ENCODE measurements at regions not wholly inside any gene's neighbourhood (a gene's known extent, or its start where the extent isn't known, plus 50 kb on each side); places are given as distances from the start of the nearest gene placed in this dataset.

GRCh38 chr5:28831042-28831441 lies 1792.7 kb upstream of the CDH9 start:
- Histone ChIP-seq H3K4me3 (no peak overlapping the region), H3K27me3 (replicated peaks; ENCODE audit: insufficient read depth) (no peaks in the 10 kb centered on the region), H3K27ac (no peak overlapping the region), H3K9me3 (no peaks in the 10 kb centered on the region), H3K36me3 (no peaks in the 10 kb centered on the region), H3K4me1 (replicated peaks) (no peaks in the 10 kb centered on the region)
- intact Hi-C loops (cut with DNase I), result no loop called here
- DNase-seq (ENCODE audit: low spot score), result no peak
- TF ChIP-seq POLR2AphosphoS5 (IDR thresholded peaks at IDR 0.05) (no peak), POLR2A (IDR thresholded peaks at IDR 0.05) (no peak), CTCF (IDR thresholded peaks at IDR 0.05) (no peak)
- 94% methylated on average over 4 of the region's 4 CpGs for WGBS

- intact Hi-C loops (cut with DNase I), result no loop called here
- TF ChIP-seq CTCF (IDR thresholded peaks at IDR 0.05) (no peak), POLR2AphosphoS5 (IDR thresholded peaks at IDR 0.05) (no peak)
- no peaks in the 10 kb centered on the region for H3K27me3 ChIP-seq (replicated peaks; ENCODE audit: insufficient read depth)
- no peak overlapping the region for H3K27ac ChIP-seq
- 100% methylated on average over 1 of the region's 1 CpG for WGBS
- no peak for DNase-seq (ENCODE audit: low spot score)
- H3K9me3 ChIP-seq, result no peaks in the 10 kb centered on the region
- no peaks in the 10 kb centered on the region for H3K36me3 ChIP-seq
- no peak overlapping the region for H3K4me3 ChIP-seq
- no peaks in the 10 kb centered on the region for H3K4me1 ChIP-seq (replicated peaks)
Observed at GRCh38 chr5:28823231-28823630, 1784.8 kb upstream of the CDH9 start.

- H3K9me3 ChIP-seq, result no peaks in the 10 kb centered on the region
- H3K4me1 ChIP-seq (replicated peaks), result no peaks in the 10 kb centered on the region
- H3K27me3 ChIP-seq (replicated peaks; ENCODE audit: insufficient read depth), result no peaks in the 10 kb centered on the region
- no peak overlapping the region for H3K4me3 ChIP-seq
- intact Hi-C loops (cut with DNase I), result no loop called here
- H3K36me3 ChIP-seq, result no peaks in the 10 kb centered on the region
- 53% methylated on average over 2 of the region's 2 CpGs for WGBS
- TF ChIP-seq POLR2AphosphoS5 (IDR thresholded peaks at IDR 0.05) (no peak), POLR2A (IDR thresholded peaks at IDR 0.05) (no peak), CTCF (IDR thresholded peaks at IDR 0.05) (no peak)
- no peak for DNase-seq (ENCODE audit: low spot score)
- no peak overlapping the region for H3K27ac ChIP-seq
Observed at GRCh38 chr5:28822071-28822470, 1783.7 kb upstream of the CDH9 start.

- WGBS, result 86% methylated on average over 4 of the region's 4 CpGs
- intact Hi-C loops (cut with DNase I), result no loop called here
- Histone ChIP-seq H3K4me3 (no peak overlapping the region), H3K4me1 (replicated peaks) (no peaks in the 10 kb centered on the region), H3K9me3 (no peaks in the 10 kb centered on the region), H3K36me3 (no peaks in the 10 kb centered on the region), H3K27ac (no peak overlapping the region), H3K27me3 (replicated peaks; ENCODE audit: insufficient read depth) (no peaks in the 10 kb centered on the region)
- no peak for DNase-seq (ENCODE audit: low spot score)
- TF ChIP-seq POLR2AphosphoS5 (IDR thresholded peaks at IDR 0.05) (no peak), POLR2A (IDR thresholded peaks at IDR 0.05) (no peak), CTCF (IDR thresholded peaks at IDR 0.05) (no peak)
Observed at GRCh38 chr5:28810751-28811136, 1772.4 kb upstream of the CDH9 start.

DNA sequence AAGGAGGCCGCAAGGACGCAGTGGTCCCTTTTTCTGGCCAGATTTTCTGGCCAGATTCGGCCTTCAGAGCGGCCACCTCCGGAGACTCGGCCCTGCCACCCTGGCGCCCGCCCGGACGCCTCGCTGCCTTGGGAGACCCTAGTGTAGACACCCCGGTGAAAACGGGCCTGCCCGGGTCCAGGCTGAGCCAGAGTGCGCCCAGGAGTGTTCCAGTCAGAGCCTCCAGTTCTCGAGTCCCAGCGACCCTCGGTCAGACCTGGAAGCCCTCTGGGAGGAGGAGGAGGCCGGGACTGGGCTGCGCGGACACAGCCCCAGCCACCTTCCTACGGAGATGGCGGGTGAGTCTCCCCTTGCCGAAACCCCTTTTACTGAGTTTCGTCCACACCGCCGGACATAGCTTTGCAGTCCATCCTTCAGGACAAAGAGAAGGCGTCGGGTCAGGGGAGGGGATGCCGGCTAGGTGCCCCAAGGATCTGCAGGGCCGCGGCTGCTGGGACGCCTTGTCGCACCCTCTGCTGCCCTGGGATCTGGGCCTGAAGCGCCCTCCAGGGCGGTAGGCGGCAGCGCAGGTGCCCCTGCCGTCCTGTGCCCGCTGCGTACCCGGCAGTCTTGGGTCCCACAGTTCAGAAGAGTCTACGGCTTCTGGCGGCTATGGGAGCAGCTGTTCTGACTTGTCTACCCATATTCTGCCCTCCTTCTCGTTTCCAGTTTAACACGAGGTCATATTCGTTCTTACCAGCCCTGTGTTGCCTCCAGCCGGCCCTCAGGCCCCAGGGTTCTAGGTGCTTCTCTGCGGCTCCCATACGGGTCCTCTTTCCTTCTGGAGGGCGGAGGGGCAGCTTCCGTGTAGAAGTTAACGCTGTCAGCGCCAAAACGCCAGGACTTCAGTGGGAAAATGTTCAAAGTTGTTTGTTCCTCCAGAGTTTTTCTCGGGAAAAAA lies 1771.7 kb upstream of the CDH9 start:
- no peak overlapping the region for H3K27ac ChIP-seq
- no peak for DNase-seq (ENCODE audit: low spot score)
- WGBS, result 91% methylated on average over 56 of the region's 56 CpGs
- H3K4me3 ChIP-seq, result no peak overlapping the region
- TF ChIP-seq CTCF (IDR thresholded peaks at IDR 0.05), result no peak
- TF ChIP-seq POLR2A (IDR thresholded peaks at IDR 0.05), result no peak
- no peak for TF ChIP-seq POLR2AphosphoS5 (IDR thresholded peaks at IDR 0.05)
- no peaks in the 10 kb centered on the region for H3K9me3 ChIP-seq
- no peaks in the 10 kb centered on the region for H3K36me3 ChIP-seq
- H3K4me1 ChIP-seq (replicated peaks), result no peaks in the 10 kb centered on the region
- no peaks in the 10 kb centered on the region for H3K27me3 ChIP-seq (replicated peaks; ENCODE audit: insufficient read depth)
- intact Hi-C loops (cut with DNase I), result no loop called here

Data from prostate gland (tissue), 2 donors.